K562 (cell line): ENCODE measurements at regions not wholly inside any gene's neighbourhood (a gene's known extent, or its start where the extent isn't known, plus 50 kb on each side); places are given as distances from the start of the nearest gene placed in this dataset.

Source experiments
- ATAC-seq: fragments of 200-7000 bp; cut with Tn5 transposase; 3 replicates; pipeline ENCODE4 v1.9.1; 2020; ENCODE audit warnings: moderate library complexity
- BruUV-seq: library from RNA; stranded (reverse); fragments of 400-500 nt; replicated peaks from 2 replicates; lab custom pipeline; 2021; lab: Mats Ljungman, UMichigan
- CTCF ChIA-PET: fragments of 300-600 bp; formaldehyde crosslinking; extraction: SDS; loops from one replicate; lab custom pipeline; 2021; ENCODE audit warnings: low intra/inter-chr PET ratio; lab: Yijun Ruan, JAX
- POLR2A ChIA-PET: fragments of 300-600, 350-650 bp; sonication (Branson Sonifier 250); formaldehyde crosslinking; extraction: SDS; loops from one replicate; lab custom pipeline; 2021; ENCODE audit warnings: antibody characterized with exemption, inconsistent platforms; lab: Yijun Ruan, JAX
- DNase-seq, 4 experiments: peaks; one replicate each; pipeline versions ENCODE4 v3.0.0 to v3.0.0-alpha.2; 2011 to 2018; ENCODE audit warnings: low spot score in 3 of 4, mixed read lengths in 3 of 4; ENCODE audit errors: extremely low read depth in 1 of 4
- FAIRE-seq: peaks from 2 replicates; lab custom pipeline; 2011; peaks lifted over from hg19 to GRCh38; lab: Jason Lieb, UNC
- H2AFZ ChIP-seq: 2 replicates; pipeline ENCODE4 v1.6.0; 2011; ENCODE audit warnings: low read depth, low read length, control low read depth, inconsistent platforms
- H3K27ac ChIP-seq: fragments of 200-600 bp; 3 replicates; pipeline ENCODE4 v1.8.0; 2011; ENCODE audit warnings: low read depth, mild to moderate bottlenecking, control low read depth, inconsistent platforms, low read length, moderate library complexity, mixed read lengths; ENCODE audit errors: extremely low read depth
- H3K27me3 ChIP-seq, 2 experiments: fragments of 300-600 bp in 1 of 2; 2 replicates in 1 of 2; 3 replicates in 1 of 2; pipeline versions ENCODE4 v1.6.0 to v1.8.0; 2011; ENCODE audit warnings: inconsistent platforms in 2 of 2, low read length in 2 of 2, mild to moderate bottlenecking in 1 of 2, mixed read lengths in 1 of 2, moderate library complexity in 1 of 2; ENCODE audit not compliant: control insufficient read depth in 2 of 2, insufficient read depth in 2 of 2
- H3K36me3 ChIP-seq: fragments of 300-600 bp; 3 replicates; pipeline ENCODE4 v1.8.0; 2011; ENCODE audit warnings: mild to moderate bottlenecking, low read length, inconsistent platforms; ENCODE audit not compliant: control insufficient read depth, insufficient read depth
- H3K4me1 ChIP-seq, 2 experiments: fragments of 200-600 bp in 1 of 2; replicated peaks in 1 of 2; 2 replicates in 1 of 2; 3 replicates in 1 of 2; pipeline versions ENCODE4 v1.5.1 to v1.8.0; 2011; ENCODE audit warnings: inconsistent platforms in 2 of 2, low read length in 2 of 2, mild to moderate bottlenecking in 1 of 2, mixed read lengths in 1 of 2, moderate library complexity in 1 of 2; ENCODE audit not compliant: control insufficient read depth in 2 of 2, insufficient read depth in 2 of 2
- H3K4me2 ChIP-seq: 2 replicates; pipeline ENCODE4 v1.6.1; 2011; ENCODE audit warnings: low read length, control low read depth, inconsistent platforms, mixed read lengths; ENCODE audit not compliant: insufficient read depth
- H3K4me3 ChIP-seq: fragments of 200-600 bp; sonication (generic), shearing (Covaris generic); 2 replicates; pipeline ENCODE4 v1.5.1; 2016; ENCODE audit warnings: control low read depth, inconsistent platforms
- H3K79me2 ChIP-seq: fragments of 200-600 bp; 3 replicates; pipeline ENCODE4 v1.8.0; 2011; ENCODE audit warnings: low read length, inconsistent platforms; ENCODE audit not compliant: control insufficient read depth, insufficient read depth
- H3K9ac ChIP-seq, 2 experiments: 2 replicates each; pipeline versions ENCODE4 v1.6.0 to v1.6.1; 2011; ENCODE audit warnings: low read depth in 2 of 2, low read length in 2 of 2, control low read depth in 1 of 2, inconsistent platforms in 1 of 2, mild to moderate bottlenecking in 1 of 2, mixed read lengths in 1 of 2; ENCODE audit not compliant: insufficient read depth in 1 of 2
- H3K9me1 ChIP-seq: one replicate; pipeline ENCODE4 v1.6.0; 2011; ENCODE audit warnings: inconsistent platforms, mild to moderate bottlenecking, low read length, moderate library complexity; ENCODE audit not compliant: control insufficient read depth, insufficient read depth
- H3K9me3 ChIP-seq: replicated peaks from 2 replicates; pipeline ENCODE4 v1.5.1; 2011; ENCODE audit warnings: low read depth, low read length, inconsistent platforms; ENCODE audit not compliant: control insufficient read depth, insufficient read depth
- H4K20me1 ChIP-seq: replicated peaks from 2 replicates; pipeline ENCODE4 v1.6.1; 2011; ENCODE audit warnings: low read length, inconsistent platforms, mixed read lengths; ENCODE audit not compliant: control insufficient read depth, insufficient read depth
- BCL6 ChIP-seq: fragments of 250-450 bp; sonication (Bioruptor Pico); IDR thresholded peaks from 2 replicates; pipeline ENCODE4 v1.4.0; 2020
- BRD9 ChIP-seq: fragments of 450-650 bp; IDR thresholded peaks from 2 replicates; pipeline ENCODE4 v1.6.1; 2018; ENCODE audit warnings: low read depth; ENCODE audit not compliant: partially characterized antibody
- CHD2 ChIP-seq: IDR thresholded peaks from 2 replicates; pipeline ENCODE4 v1.6.1; 2011; ENCODE audit warnings: low read depth, low read length
- GTF2E2 ChIP-seq: fragments of 200-800 bp; sonication (Bioruptor generic); IDR thresholded peaks from 2 replicates; pipeline ENCODE4 v1.6.1; 2016; ENCODE audit warnings: missing genetic modification characterization, missing compliant biosample characterization
- HDAC2 ChIP-seq: fragments of 450-650 bp; IDR thresholded peaks from 2 replicates; pipeline ENCODE4 v1.6.1; 2016; ENCODE audit warnings: mild to moderate bottlenecking
- NKRF ChIP-seq: fragments of 450-650 bp; IDR thresholded peaks from 2 replicates; pipeline ENCODE4 v1.6.1; 2016; ENCODE audit warnings: borderline replicate concordance
- SMAD3 ChIP-seq: fragments of 450-650 bp; formaldehyde crosslinking; conservative IDR thresholded peaks from 2 replicates; pipeline ENCODE4 v1.4.0; 2020; ENCODE audit warnings: mild to moderate bottlenecking
- THRB ChIP-seq: fragments of 450-650 bp; formaldehyde crosslinking; conservative IDR thresholded peaks from 2 replicates; pipeline ENCODE4 v1.4.0; 2022; ENCODE audit warnings: mild to moderate bottlenecking, missing genetic modification characterization
- ZNF232 ChIP-seq: sonication (generic); formaldehyde crosslinking; IDR thresholded peaks from 2 replicates; pipeline ENCODE4 v1.8.0; 2022; ENCODE audit warnings: mild to moderate bottlenecking, missing genetic modification reagents
- ZNF449 ChIP-seq: fragments of 250-450 bp; sonication (Bioruptor Pico); IDR thresholded peaks from 2 replicates; pipeline ENCODE4 v1.8.0; 2022; ENCODE audit warnings: moderate library complexity, mild to moderate bottlenecking, inconsistent platforms
- ZNF695 ChIP-seq: fragments of 450-650 bp; formaldehyde crosslinking; IDR thresholded peaks from 2 replicates; pipeline ENCODE4 v1.4.0; 2020; ENCODE audit warnings: mild to moderate bottlenecking, moderate library complexity
- ZNF740 ChIP-seq, 3 experiments: fragments of 200-800 bp in 1 of 3; sonication (Bioruptor generic) in 1 of 3; sonication (generic) in 1 of 3; formaldehyde crosslinking in 1 of 3; IDR thresholded peaks; 2 replicates each; pipeline versions ENCODE4 v1.6.1 to v1.8.0; 2016 to 2022; ENCODE audit warnings: mild to moderate bottlenecking in 2 of 3, missing compliant biosample characterization in 2 of 3, missing genetic modification characterization in 2 of 3, missing genetic modification reagents in 1 of 3
- WGBS: fragments of 100-300 bp; shearing (Covaris generic); methylation state at CpG from one replicate; pipeline ENCODE4 v1.1.6; 2016; ENCODE audit warnings: low coverage, mixed read lengths; ENCODE audit not compliant: insufficient coverage; ENCODE audit errors: missing lambda C conversion rate; 5-methylcytosine and 5-hydroxymethylcytosine counted together
- in situ Hi-C: fragments of 300-500 bp; cut with MboI; formaldehyde crosslinking; loops from 4 replicates; pipeline ENCODE4 v1.15.0; 2018; ENCODE audit warnings: inconsistent platforms, mixed read lengths
- intact Hi-C: fragments of 100-400 bp; cut with micrococcal nuclease; formaldehyde crosslinking; loops from 2 replicates; pipeline ENCODE4 v1.14.2; 2022
- TF ChIP-seq, protein P1 (sequence below): fragments of 250-450 bp; sonication (Bioruptor Pico); IDR thresholded peaks from 2 replicates; pipeline ENCODE4 v1.8.0; 2022; ENCODE audit warnings: inconsistent platforms, mild to moderate bottlenecking, moderate library complexity, borderline replicate concordance

- TF ChIP-seq BRD9 (no peak), GTF2E2 (tag) (no peak), SMAD3 (CRISPR knock-in tag) (no peak), ZNF740 (CRISPR knock-in tag; IDR thresholded peaks at IDR 0.05) (no peak), ZNF740 (tag; IDR thresholded peaks at IDR 0.05) (no peak), CHD2 (no peak), NKRF (no peak), ZNF449 (CRISPR knock-in tag) (no peak), THRB (CRISPR knock-in tag) (no peak), HDAC2 (no peak), ZNF695 (CRISPR knock-in tag) (no peak), BCL6 (CRISPR knock-in tag) (no peak), ZNF232 (CRISPR knock-in tag) (no peak)
- TF ChIP-seq, protein P1, sequence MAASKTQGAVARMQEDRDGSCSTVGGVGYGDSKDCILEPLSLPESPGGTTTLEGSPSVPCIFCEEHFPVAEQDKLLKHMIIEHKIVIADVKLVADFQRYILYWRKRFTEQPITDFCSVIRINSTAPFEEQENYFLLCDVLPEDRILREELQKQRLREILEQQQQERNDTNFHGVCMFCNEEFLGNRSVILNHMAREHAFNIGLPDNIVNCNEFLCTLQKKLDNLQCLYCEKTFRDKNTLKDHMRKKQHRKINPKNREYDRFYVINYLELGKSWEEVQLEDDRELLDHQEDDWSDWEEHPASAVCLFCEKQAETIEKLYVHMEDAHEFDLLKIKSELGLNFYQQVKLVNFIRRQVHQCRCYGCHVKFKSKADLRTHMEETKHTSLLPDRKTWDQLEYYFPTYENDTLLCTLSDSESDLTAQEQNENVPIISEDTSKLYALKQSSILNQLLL = no peak
- in situ Hi-C loops = no loop called here
Observed at GRCh38 chr2:12636837-12637581, 79.7 kb upstream of the TRIB2 start.

More at GRCh38 chr2:12636837-12637581, 79.7 kb upstream of the TRIB2 start:
- intact Hi-C loops = no loop called here
- Histone ChIP-seq H3K4me1 (no peaks in the 10 kb centered on the region), H2AFZ (no peak overlapping the region), H4K20me1 (no peaks in the 10 kb centered on the region), H3K4me3 (no peak overlapping the region), H3K9ac (no peak overlapping the region), H3K79me2 (no peaks in the 10 kb centered on the region), H3K9me1 (no peaks in the 10 kb centered on the region), H3K9me3 (no peaks in the 10 kb centered on the region), H3K27me3 (0 out of 5 replicates have a peak, but pooled peaks cover 0 to 2% of the 10 kb centered on the region in 2 experiments), H3K4me2 (no peak overlapping the region), H3K27ac (no peak overlapping the region; the same call in 2 of the 3 replicates), H3K36me3 (no peaks in the 10 kb centered on the region)
- ATAC-seq = no peak
- ChIA-PET CTCF (no interaction called here), POLR2A (interaction anchor here (0.5 kb wide), 1 partner anchor 365 kb away, joined by 3 read pairs; no protein-coding TSS in a partner anchor)
- DNase-seq = no peak
- no TSS peak for BruUV-seq
- no peak for FAIRE-seq
- 7% methylated on average over 1 of the region's 1 CpG for WGBS
